ENCODE measurements at regions not wholly inside any gene's neighbourhood (a gene's known extent, or its start where the extent isn't known, plus 50 kb on each side); places are given as distances from the start of the nearest gene placed in this dataset.

- ChIA-PET POLR2A (no interaction called here), CTCF (interaction anchor here (1.5 kb wide), 1 partner anchor 94 kb away, joined by 3 read pairs; no protein-coding TSS in a partner anchor)
- TF ChIP-seq CTCF (IDR thresholded peaks at IDR 0.05; ENCODE audit: insufficient read depth, low read depth, low read length), result no peak
- H3K27me3 ChIP-seq (ENCODE audit: control insufficient read depth, insufficient read depth, low read length), result no peaks in the 10 kb centered on the region
- DNase-seq (ENCODE audit: low read depth), result no peak
- H3K4me3 ChIP-seq (ENCODE audit: low read depth, low read length), result no peak overlapping the region
- H3K36me3 ChIP-seq (ENCODE audit: control insufficient read depth, insufficient read depth, low read length), result no peaks in the 10 kb centered on the region
Measured at GRCh38 chr1:87969040-87969439, 640.4 kb downstream of the LMO4 start.

GRCh38 chr1:87972811-87973210 is 644.1 kb downstream of the LMO4 start:
- no peak for DNase-seq (ENCODE audit: low read depth)
- POLR2A ChIA-PET, result no interaction called here
- H3K27me3 ChIP-seq (ENCODE audit: control insufficient read depth, insufficient read depth, low read length), result no peaks in the 10 kb centered on the region
- H3K4me3 ChIP-seq (ENCODE audit: low read depth, low read length), result no peak overlapping the region
- H3K36me3 ChIP-seq (ENCODE audit: control insufficient read depth, insufficient read depth, low read length), result no peaks in the 10 kb centered on the region
- CTCF ChIA-PET, result no interaction called here
- TF ChIP-seq CTCF (IDR thresholded peaks at IDR 0.05; ENCODE audit: insufficient read depth, low read depth, low read length), result no peak

GRCh38 chr1:87973896-87974295 is 645.2 kb downstream of the LMO4 start:
- CTCF ChIA-PET, result no interaction called here
- H3K27me3 ChIP-seq (ENCODE audit: control insufficient read depth, insufficient read depth, low read length), result no peaks in the 10 kb centered on the region
- no peak for TF ChIP-seq CTCF (IDR thresholded peaks at IDR 0.05; ENCODE audit: insufficient read depth, low read depth, low read length)

GRCh38 chr1:87976316-87976715 is 647.6 kb downstream of the LMO4 start:
- no peaks in the 10 kb centered on the region for H3K27me3 ChIP-seq (ENCODE audit: control insufficient read depth, insufficient read depth, low read length)
- no peak overlapping the region for H3K4me3 ChIP-seq (ENCODE audit: low read depth, low read length)
- CTCF ChIA-PET, result interaction anchor here (0.9 kb wide), 1 partner anchor 60 kb away, joined by 3 read pairs; no protein-coding TSS in a partner anchor
- no peaks in the 10 kb centered on the region for H3K36me3 ChIP-seq (ENCODE audit: control insufficient read depth, insufficient read depth, low read length)
- TF ChIP-seq CTCF (IDR thresholded peaks at IDR 0.05; ENCODE audit: insufficient read depth, low read depth, low read length), result no peak
- DNase-seq (ENCODE audit: low read depth), result no peak
- POLR2A ChIA-PET, result interaction anchor here (0.6 kb wide), 1 partner anchor 1069 kb away, joined by 3 read pairs; no protein-coding TSS in a partner anchor

More at GRCh38 chr1:87973896-87974295, 645.2 kb downstream of the LMO4 start:
- POLR2A ChIA-PET, result no interaction called here
- H3K4me3 ChIP-seq (ENCODE audit: low read depth, low read length), result no peak overlapping the region
- DNase-seq (ENCODE audit: low read depth), result no peak
- no peaks in the 10 kb centered on the region for H3K36me3 ChIP-seq (ENCODE audit: control insufficient read depth, insufficient read depth, low read length)

- CTCF ChIA-PET, result interaction anchor here (0.9 kb wide), 1 partner anchor 59 kb away, joined by 3 read pairs; no protein-coding TSS in a partner anchor
- TF ChIP-seq CTCF (IDR thresholded peaks at IDR 0.05; ENCODE audit: insufficient read depth, low read depth, low read length), result no peak
- POLR2A ChIA-PET, result no interaction called here
- no peak for DNase-seq (ENCODE audit: low read depth)
- no peak overlapping the region for H3K4me3 ChIP-seq (ENCODE audit: low read depth, low read length)
- no peaks in the 10 kb centered on the region for H3K36me3 ChIP-seq (ENCODE audit: control insufficient read depth, insufficient read depth, low read length)
- no peaks in the 10 kb centered on the region for H3K27me3 ChIP-seq (ENCODE audit: control insufficient read depth, insufficient read depth, low read length)
Measured at GRCh38 chr1:87977145-87977544, 648.5 kb downstream of the LMO4 start.
